HepG2 (cell line): ENCODE measurements at regions not wholly inside any gene's neighbourhood (a gene's known extent, or its start where the extent isn't known, plus 50 kb on each side); places are given as distances from the start of the nearest gene placed in this dataset.
A peak's percentile ranks its signal among the peaks of the same experiment; 100 is the strongest.

Experiments used
- ATAC-seq: fragments of 200-7000 bp; cut with Tn5 transposase; 3 replicates; pipeline ENCODE4 v1.9.1; 2020; ENCODE audit warnings: mild to moderate bottlenecking, moderate library complexity
- BruUV-seq: library from RNA; stranded (reverse); fragments of 400-500 nt; replicated peaks from 2 replicates; lab custom pipeline; 2021; lab: Mats Ljungman, UMichigan
- CTCF ChIA-PET: fragments of 300-600 bp; formaldehyde crosslinking; extraction: SDS; loops from one replicate; lab custom pipeline; 2021; ENCODE audit warnings: low total read pairs, inconsistent platforms, low intra/inter-chr PET ratio; lab: Yijun Ruan, JAX
- POLR2A ChIA-PET: fragments of 350-600 bp; sonication (Branson Sonifier 250); formaldehyde crosslinking; loops from one replicate; lab custom pipeline; 2020; ENCODE audit warnings: antibody characterized with exemption, inconsistent platforms; lab: Yijun Ruan, JAX
- DNase-seq: peaks from one replicate; pipeline ENCODE4 v3.0.0-alpha.2; 2015; ENCODE audit warnings: low spot score
- FAIRE-seq: peaks from 3 replicates; lab custom pipeline; 2011; peaks lifted over from hg19 to GRCh38; lab: Jason Lieb, UNC
- H2AFZ ChIP-seq: one replicate; pipeline ENCODE4 v1.6.1; 2011; ENCODE audit warnings: low read length, inconsistent platforms
- H3K27ac ChIP-seq: fragments of 300-600 bp; 3 replicates; pipeline ENCODE4 v1.8.0; 2011; ENCODE audit warnings: mixed run types, mild to moderate bottlenecking, mixed read lengths, low read length, inconsistent platforms; ENCODE audit not compliant: insufficient read depth; ENCODE audit errors: extremely low read length
- H3K27me3 ChIP-seq, 2 experiments: fragments of 200-600 bp in 1 of 2; 2 replicates in 1 of 2; 3 replicates in 1 of 2; pipeline versions ENCODE4 v1.6.0 to v1.8.0; 2011; ENCODE audit warnings: low read length in 2 of 2, mild to moderate bottlenecking in 2 of 2, moderate library complexity in 2 of 2, inconsistent platforms in 1 of 2; ENCODE audit not compliant: insufficient read depth in 2 of 2, control insufficient read depth in 1 of 2
- H3K36me3 ChIP-seq, 2 experiments: fragments of 200-600 bp in 1 of 2; replicated peaks in 1 of 2; 2 replicates in 1 of 2; 3 replicates in 1 of 2; pipeline versions ENCODE4 v1.5.1 to v1.8.0; 2011; ENCODE audit warnings: low read length in 2 of 2, inconsistent platforms in 1 of 2; ENCODE audit not compliant: insufficient read depth in 2 of 2, control insufficient read depth in 1 of 2
- H3K4me1 ChIP-seq: 2 replicates; pipeline ENCODE4 v1.5.1; 2012; ENCODE audit warnings: low read length, inconsistent platforms; ENCODE audit not compliant: insufficient read depth
- H3K4me2 ChIP-seq: 2 replicates; pipeline ENCODE4 v1.6.0; 2011; ENCODE audit warnings: low read depth, low read length, inconsistent platforms
- H3K4me3 ChIP-seq, 3 experiments: fragments of 200-600 bp in 1 of 3; sonication (generic), shearing (Covaris generic) in 1 of 3; replicated peaks in 1 of 3; 2 replicates each; pipeline ENCODE4 v1.5.1; 2011 to 2016; ENCODE audit warnings: low read length in 3 of 3, inconsistent platforms in 2 of 3, low read depth in 2 of 3, mild to moderate bottlenecking in 2 of 3, control low read depth in 1 of 3, mixed read lengths in 1 of 3; ENCODE audit not compliant: insufficient read depth in 1 of 3
- H3K79me2 ChIP-seq: one replicate; pipeline ENCODE4 v1.6.1; 2011; ENCODE audit warnings: low read length, inconsistent platforms; ENCODE audit not compliant: insufficient read depth
- H3K9ac ChIP-seq: 2 replicates; pipeline ENCODE4 v1.6.0; 2011; ENCODE audit warnings: mild to moderate bottlenecking, low read depth, low read length, inconsistent platforms; ENCODE audit not compliant: insufficient read depth
- H3K9me3 ChIP-seq: 2 replicates; pipeline ENCODE4 v1.5.1; 2012; ENCODE audit warnings: mild to moderate bottlenecking, low read length
- H4K20me1 ChIP-seq: 2 replicates; pipeline ENCODE4 v1.6.0; 2011; ENCODE audit warnings: inconsistent platforms, mild to moderate bottlenecking, low read length, moderate library complexity; ENCODE audit not compliant: insufficient read depth
- MAFF ChIP-seq: IDR thresholded peaks from 2 replicates; pipeline ENCODE4 v1.6.1; 2011; ENCODE audit warnings: low read depth, low read length, improper control_type of control experiment
- MAFK ChIP-seq, 2 experiments: IDR thresholded peaks in 1 of 2; conservative IDR thresholded peaks in 1 of 2; 2 replicates each; pipeline ENCODE4 v1.6.1; 2011; ENCODE audit warnings: improper control_type of control experiment in 2 of 2, low read length in 2 of 2
- NFE2L2 ChIP-seq: fragments of 150-350 bp; IDR thresholded peaks from 2 replicates; pipeline ENCODE4 v1.6.1; 2014; ENCODE audit warnings: low read length
- THAP11 ChIP-seq: IDR thresholded peaks from 2 replicates; pipeline ENCODE4 v1.6.1; 2016; ENCODE audit warnings: missing biosample characterization, missing genetic modification reagents
- ZSCAN31 ChIP-seq: sonication (generic); formaldehyde crosslinking; IDR thresholded peaks from 2 replicates; pipeline ENCODE4 v1.5.0; 2020; ENCODE audit warnings: low read depth, mild to moderate bottlenecking, missing genetic modification reagents
- WGBS: methylation state at CpG from one replicate; pipeline ENCODE4 v1.1.6; 2017; ENCODE audit warnings: low lambda C conversion rate; 5-methylcytosine and 5-hydroxymethylcytosine counted together
- in situ Hi-C: cut with HindIII; loops from 2 replicates; pipeline ENCODE4 v1.10.0; 2017; ENCODE audit warnings: low pct_unique_long_range_greater_than_20kb; ENCODE audit not compliant: extremely low pct_ligation_motif_present
- intact Hi-C: fragments of 100-400 bp; cut with micrococcal nuclease; formaldehyde crosslinking; loops from one replicate; pipeline ENCODE4 v1.10.0; 2022; ENCODE audit not compliant: unreplicated experiment
- TF ChIP-seq, protein P1 (sequence below): sonication (generic); formaldehyde crosslinking; IDR thresholded peaks from 2 replicates; pipeline ENCODE4 v1.4.0; 2020; ENCODE audit warnings: missing genetic modification reagents, low read depth, mild to moderate bottlenecking, borderline replicate concordance
- TF ChIP-seq, protein P2 (sequence below): sonication (generic); formaldehyde crosslinking; IDR thresholded peaks from 2 replicates; pipeline ENCODE4 v1.4.0; 2020; ENCODE audit warnings: mild to moderate bottlenecking, missing genetic modification reagents

DNA sequence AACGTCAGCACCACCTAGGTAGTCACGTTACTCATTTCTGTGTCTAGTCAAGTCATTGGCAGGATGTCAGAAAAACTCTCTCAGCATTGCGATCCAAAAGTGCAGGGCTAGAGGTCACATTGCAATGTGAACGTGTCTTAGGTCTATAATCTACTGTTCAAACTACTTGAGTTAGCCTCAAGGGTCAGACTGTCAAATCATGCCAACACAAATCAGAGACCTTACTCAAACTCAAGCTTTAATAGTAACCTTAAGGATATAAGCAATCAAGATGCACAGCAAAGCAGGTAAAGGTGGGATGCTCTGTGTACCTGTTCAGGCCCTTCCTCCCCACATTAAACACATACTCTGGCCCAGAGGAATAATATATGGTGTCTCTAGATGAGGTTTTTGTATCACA, 114.4 kb upstream of the NOCT start:
- ChIA-PET CTCF (no interaction called here), POLR2A (no interaction called here)
- Histone ChIP-seq H3K9ac (no peak overlapping the region), H3K27ac (no peak overlapping the region), H2AFZ (no peak overlapping the region), H3K9me3 (no peaks in the 10 kb centered on the region), H3K27me3 (no peaks in the 10 kb centered on the region; a peak in 1 of 5 replicates), H3K36me3 (no peaks in the 10 kb centered on the region), H3K4me3 (no peak overlapping the region), H3K4me2 (no peak overlapping the region), H4K20me1 (no peaks in the 10 kb centered on the region), H3K4me1 (no peaks in the 10 kb centered on the region), H3K79me2 (no peaks in the 10 kb centered on the region)
- FAIRE-seq (no peak), DNase-seq (no peak), ATAC-seq (no peak)
- no peak for TF ChIP-seq ZSCAN31
- TF ChIP-seq THAP11: no peak
- TF ChIP-seq, protein P1, sequence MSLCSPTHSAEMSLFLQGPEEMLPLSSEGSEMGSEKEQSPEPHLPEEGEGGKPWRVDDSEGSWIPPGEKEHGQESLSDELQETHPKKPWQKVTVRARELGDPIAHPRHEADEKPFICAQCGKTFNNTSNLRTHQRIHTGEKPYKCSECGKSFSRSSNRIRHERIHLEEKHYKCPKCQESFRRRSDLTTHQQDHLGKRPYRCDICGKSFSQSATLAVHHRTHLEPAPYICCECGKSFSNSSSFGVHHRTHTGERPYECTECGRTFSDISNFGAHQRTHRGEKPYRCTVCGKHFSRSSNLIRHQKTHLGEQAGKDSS (CRISPR knock-in tag): no peak
- no TSS peak for BruUV-seq
- in situ Hi-C loops (no loop called here), intact Hi-C loops (no loop called here)
- WGBS: 11% methylated on average over 4 of the region's 4 CpGs

DNA sequence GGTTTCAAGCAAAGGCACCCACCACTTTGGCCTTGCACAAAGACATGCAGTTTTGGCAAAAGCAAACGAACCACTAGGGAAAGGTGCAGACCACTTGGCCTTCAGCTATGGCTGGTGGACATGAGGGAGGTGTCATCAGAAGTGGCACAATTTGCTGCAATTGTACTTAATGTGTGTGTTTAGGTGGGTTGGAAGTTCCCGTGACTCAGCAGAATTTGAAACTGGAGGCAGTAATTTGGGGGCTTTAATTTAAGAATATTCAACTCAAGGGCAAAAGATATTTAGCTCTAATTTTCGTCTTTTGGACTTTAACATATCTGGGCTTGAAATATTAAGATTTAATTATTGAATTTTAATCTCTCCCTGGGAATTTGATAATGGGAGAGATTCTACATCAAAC, 115.6 kb upstream of the NOCT start:
- WGBS: 2% methylated on average over 3 of the region's 3 CpGs
- H3K9ac ChIP-seq: no peak overlapping the region
- no peaks in the 10 kb centered on the region for H3K79me2 ChIP-seq
- no peaks in the 10 kb centered on the region for H3K4me1 ChIP-seq
- H4K20me1 ChIP-seq: no peaks in the 10 kb centered on the region
- no TSS peak for BruUV-seq
- intact Hi-C loops: no loop called here
- H3K36me3 ChIP-seq: no peaks in the 10 kb centered on the region
- in situ Hi-C loops: no loop called here
- H2AFZ ChIP-seq: no peak overlapping the region
- TF ChIP-seq, protein P2, sequence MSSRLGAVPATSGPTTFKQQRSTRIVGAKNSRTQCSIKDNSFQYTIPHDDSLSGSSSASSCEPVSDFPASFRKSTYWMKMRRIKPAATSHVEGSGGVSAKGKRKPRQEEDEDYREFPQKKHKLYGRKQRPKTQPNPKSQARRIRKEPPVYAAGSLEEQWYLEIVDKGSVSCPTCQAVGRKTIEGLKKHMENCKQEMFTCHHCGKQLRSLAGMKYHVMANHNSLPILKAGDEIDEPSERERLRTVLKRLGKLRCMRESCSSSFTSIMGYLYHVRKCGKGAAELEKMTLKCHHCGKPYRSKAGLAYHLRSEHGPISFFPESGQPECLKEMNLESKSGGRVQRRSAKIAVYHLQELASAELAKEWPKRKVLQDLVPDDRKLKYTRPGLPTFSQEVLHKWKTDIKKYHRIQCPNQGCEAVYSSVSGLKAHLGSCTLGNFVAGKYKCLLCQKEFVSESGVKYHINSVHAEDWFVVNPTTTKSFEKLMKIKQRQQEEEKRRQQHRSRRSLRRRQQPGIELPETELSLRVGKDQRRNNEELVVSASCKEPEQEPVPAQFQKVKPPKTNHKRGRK (CRISPR knock-in tag): no peak
- TF ChIP-seq MAFF (peak; percentile 37; the same call in 1 of the 2 replicates), MAFK (conservative IDR thresholded peaks at IDR 0.05 in 1 of 2, IDR thresholded peaks at IDR 0.05 in 1 of 2; ENCODE audit: low read length in 2 of 2) (peak; percentile 65 to 77), NFE2L2 (peak; percentile 87)
- CTCF ChIA-PET: no interaction called here
- no peaks in the 10 kb centered on the region for H3K9me3 ChIP-seq
- H3K27me3 ChIP-seq: no peaks in the 10 kb centered on the region
- no peak overlapping the region for H3K27ac ChIP-seq
- FAIRE-seq: no peak
- POLR2A ChIA-PET: no interaction called here
- no peak overlapping the region for H3K4me3 ChIP-seq
- H3K4me2 ChIP-seq: no peak overlapping the region
- DNase-seq: no peak
- ATAC-seq: no peak
